ENCODE measurements at regions not wholly inside any gene's neighbourhood (a gene's known extent, or its start where the extent isn't known, plus 50 kb on each side); places are given as distances from the start of the nearest gene placed in this dataset.

- TF ChIP-seq EZH2 (IDR thresholded peaks at IDR 0.05; ENCODE audit: insufficient read depth, poor library complexity, severe bottlenecking) (no peak), EZH2phosphoT487 (IDR thresholded peaks at IDR 0.05; ENCODE audit: insufficient read depth, low read depth) (no peak)
Measured at GRCh38 chr5:120258123-120258522, 206.0 kb upstream of the PRR16 start.

Data from GM23248 (cell line).